COLO668 (cell line): ENCODE measurements at regions not wholly inside any gene's neighbourhood (a gene's known extent, or its start where the extent isn't known, plus 50 kb on each side); places are given as distances from the start of the nearest gene placed in this dataset.
A peak's percentile ranks its signal among the peaks of the same experiment; 100 is the strongest.

Source experiments
- DNase-seq: peaks from one replicate; lab custom pipeline; 2025; ENCODE audit not compliant: unreplicated experiment; lab: John Stamatoyannopoulos, UW

GRCh38 chr11:127564810-127565209, 564.2 kb upstream of the KIRREL3 start:
- DNase-seq: no peak

GRCh38 chr11:127559978-127560377, 559.4 kb upstream of the KIRREL3 start:
- DNase-seq: no peak

GRCh38 chr11:127552446-127552845, 551.9 kb upstream of the KIRREL3 start:
- DNase-seq: no peak

- DNase-seq: no peak
Observed at GRCh38 chr11:127531167-127531566, 530.6 kb upstream of the KIRREL3 start.

GRCh38 chr11:127528297-127528696, 527.7 kb upstream of the KIRREL3 start:
- no peak for DNase-seq

- DNase-seq: no peak
Observed at GRCh38 chr11:127524618-127525017, 524.0 kb upstream of the KIRREL3 start.

- no peak for DNase-seq
Observed at GRCh38 chr11:127521413-127521812, 520.8 kb upstream of the KIRREL3 start.

- no peak for DNase-seq
Observed at GRCh38 chr11:127507851-127508250, 507.3 kb upstream of the KIRREL3 start.

GRCh38 chr11:127506647-127507046, 506.1 kb upstream of the KIRREL3 start:
- no peak for DNase-seq

- DNase-seq: no peak
Observed at GRCh38 chr11:127506126-127506525, 505.6 kb upstream of the KIRREL3 start.

- DNase-seq: no peak
Observed at GRCh38 chr11:127496165-127496564, 495.6 kb upstream of the KIRREL3 start.

- DNase-seq: no peak
Observed at GRCh38 chr11:127493330-127494022, 492.9 kb upstream of the KIRREL3 start.

GRCh38 chr11:127492029-127492428, 491.5 kb upstream of the KIRREL3 start:
- no peak for DNase-seq

- DNase-seq: no peak
Observed at GRCh38 chr11:127491589-127491988, 491.0 kb upstream of the KIRREL3 start.

GRCh38 chr11:127490896-127491295, 490.3 kb upstream of the KIRREL3 start:
- DNase-seq: no peak

GRCh38 chr11:127485541-127485940, 485.0 kb upstream of the KIRREL3 start:
- no peak for DNase-seq

- no peak for DNase-seq
Observed at GRCh38 chr11:127481391-127481790, 480.8 kb upstream of the KIRREL3 start.

- no peak for DNase-seq
Observed at GRCh38 chr11:127478826-127479225, 478.3 kb upstream of the KIRREL3 start.

- peak; percentile 27 for DNase-seq
Observed at GRCh38 chr11:127474766-127475165, 474.2 kb upstream of the KIRREL3 start.

GRCh38 chr11:127472505-127472904, 471.9 kb upstream of the KIRREL3 start:
- no peak for DNase-seq

GRCh38 chr11:127471662-127472061, 471.1 kb upstream of the KIRREL3 start:
- no peak for DNase-seq

- DNase-seq: peak; percentile 9
Observed at GRCh38 chr11:127470306-127470884, 469.8 kb upstream of the KIRREL3 start.

GRCh38 chr11:127464325-127464724, 463.8 kb upstream of the KIRREL3 start:
- no peak for DNase-seq
